RWPE2 (cell line): ENCODE measurements at regions not wholly inside any gene's neighbourhood (a gene's known extent, or its start where the extent isn't known, plus 50 kb on each side); places are given as distances from the start of the nearest gene placed in this dataset.

Experiments
- ATAC-seq: fragments of 200-7000 bp; cut with Tn5 transposase; 3 replicates; pipeline ENCODE4 v1.9.1; 2021; ENCODE audit warnings: low read depth
- DNase-seq: peaks from one replicate; pipeline ENCODE4 v3.0.0-alpha.2; 2020; ENCODE audit warnings: low spot score
- H3K27ac ChIP-seq: fragments of 450-650 bp; 2 replicates; pipeline ENCODE4 v1.5.1; 2017; ENCODE audit warnings: mild to moderate bottlenecking; ENCODE audit not compliant: poor library complexity, severe bottlenecking
- H3K27me3 ChIP-seq: fragments of 250-450 bp; sonication (Bioruptor Pico); 2 replicates; pipeline ENCODE4 v1.5.1; 2021; ENCODE audit warnings: mild to moderate bottlenecking, moderate library complexity; ENCODE audit not compliant: insufficient read depth, poor library complexity, severe bottlenecking
- H3K36me3 ChIP-seq: fragments of 250-450 bp; sonication (Bioruptor Pico); 2 replicates; pipeline ENCODE4 v1.5.1; 2020; ENCODE audit warnings: low read depth, mild to moderate bottlenecking, moderate library complexity
- H3K4me1 ChIP-seq: fragments of 250-450 bp; sonication (Bioruptor Pico); 2 replicates; pipeline ENCODE4 v1.5.1; 2021; ENCODE audit warnings: mild to moderate bottlenecking, moderate library complexity; ENCODE audit not compliant: insufficient read depth, poor library complexity, severe bottlenecking
- H3K4me3 ChIP-seq: fragments of 250-450 bp; sonication (Bioruptor Pico); 2 replicates; pipeline ENCODE4 v1.5.1; 2021; ENCODE audit warnings: mild to moderate bottlenecking, moderate library complexity; ENCODE audit not compliant: severe bottlenecking
- H3K9me3 ChIP-seq: fragments of 250-450 bp; sonication (Bioruptor Pico); 2 replicates; pipeline ENCODE4 v1.5.1; 2021; ENCODE audit warnings: mild to moderate bottlenecking, moderate library complexity; ENCODE audit not compliant: severe bottlenecking
- CTCF ChIP-seq: fragments of 450-650 bp; IDR thresholded peaks from one replicate; pipeline ENCODE4 v1.5.1; 2017; ENCODE audit warnings: mild to moderate bottlenecking, moderate library complexity; ENCODE audit not compliant: poor library complexity, severe bottlenecking

GRCh38 chr3:34634939-34635338 lies 836.5 kb downstream of the PDCD6IP start:
- ATAC-seq, result no peak
- no peak for DNase-seq
- TF ChIP-seq CTCF, result no peak
- Histone ChIP-seq H3K4me3 (no peak overlapping the region), H3K4me1 (no peaks in the 10 kb centered on the region), H3K36me3 (no peaks in the 10 kb centered on the region), H3K27me3 (no peaks in the 10 kb centered on the region), H3K27ac (no peak overlapping the region), H3K9me3 (no peaks in the 10 kb centered on the region)

- Histone ChIP-seq H3K27ac (no peak overlapping the region), H3K4me1 (no peaks in the 10 kb centered on the region), H3K36me3 (no peaks in the 10 kb centered on the region), H3K9me3 (no peaks in the 10 kb centered on the region), H3K4me3 (no peak overlapping the region), H3K27me3 (no peaks in the 10 kb centered on the region)
- no peak for ATAC-seq
- TF ChIP-seq CTCF, result no peak
- DNase-seq, result no peak
Observed at GRCh38 chr3:34635352-34635850, 837.0 kb downstream of the PDCD6IP start.

GRCh38 chr3:34646911-34647460 lies 848.6 kb downstream of the PDCD6IP start:
- no peak for DNase-seq
- TF ChIP-seq CTCF, result no peak
- H3K27ac ChIP-seq, result no peak overlapping the region
- H3K4me3 ChIP-seq, result no peak overlapping the region
- no peak for ATAC-seq
- no peaks in the 10 kb centered on the region for H3K4me1 ChIP-seq
- H3K9me3 ChIP-seq, result peaks cover 3% of the 10 kb centered on the region
- no peaks in the 10 kb centered on the region for H3K36me3 ChIP-seq
- no peaks in the 10 kb centered on the region for H3K27me3 ChIP-seq

- no peak for DNase-seq
- Histone ChIP-seq H3K4me3 (no peak overlapping the region), H3K9me3 (peaks cover 3% of the 10 kb centered on the region), H3K4me1 (no peaks in the 10 kb centered on the region), H3K27me3 (no peaks in the 10 kb centered on the region), H3K27ac (no peak overlapping the region), H3K36me3 (no peaks in the 10 kb centered on the region)
- TF ChIP-seq CTCF, result no peak
- no peak for ATAC-seq
Observed at GRCh38 chr3:34650131-34650530, 851.7 kb downstream of the PDCD6IP start.

- H3K9me3 ChIP-seq, result no peaks in the 10 kb centered on the region
- H3K4me3 ChIP-seq, result no peak overlapping the region
- H3K27me3 ChIP-seq, result no peaks in the 10 kb centered on the region
- no peak for DNase-seq
- no peaks in the 10 kb centered on the region for H3K36me3 ChIP-seq
- no peak for ATAC-seq
- H3K4me1 ChIP-seq, result no peaks in the 10 kb centered on the region
- TF ChIP-seq CTCF, result no peak
- no peak overlapping the region for H3K27ac ChIP-seq
Observed at GRCh38 chr3:34668915-34669314, 870.5 kb downstream of the PDCD6IP start.
